ENCODE measurements at regions not wholly inside any gene's neighbourhood (a gene's known extent, or its start where the extent isn't known, plus 50 kb on each side); places are given as distances from the start of the nearest gene placed in this dataset.

- Histone ChIP-seq H2AFZ (ENCODE audit: low read depth, low read length, poor library complexity, severe bottlenecking) (no peak overlapping the region), H3K27ac (ENCODE audit: low read depth, low read length) (no peak overlapping the region), H3K4me3 (replicated peaks in 1 of 2; ENCODE audit: low read depth in 1 of 2, low read length in 2 of 2) (no peak overlapping the region), H3K9ac (ENCODE audit: low read length) (no peak overlapping the region), H3K79me2 (ENCODE audit: insufficient read depth, low read length) (no peaks in the 10 kb centered on the region), H3K4me2 (ENCODE audit: low read length) (no peak overlapping the region), H3K36me3 (ENCODE audit: control insufficient read depth in 1 of 2, insufficient read depth in 2 of 2, low read length in 2 of 2) (no peaks in the 10 kb centered on the region), H4K20me1 (ENCODE audit: insufficient read depth) (no peaks in the 10 kb centered on the region), H3K4me1 (ENCODE audit: control insufficient read depth in 1 of 2, insufficient read depth in 2 of 2, low read length in 2 of 2) (no peaks in the 10 kb centered on the region), H3K9me3 (ENCODE audit: control insufficient read depth in 1 of 2, insufficient read depth in 1 of 2, low read depth in 1 of 2, low read length in 2 of 2) (no peaks in the 10 kb centered on the region), H3K27me3 (ENCODE audit: insufficient read depth, low read length) (no peaks in the 10 kb centered on the region), H3K9me2 (ENCODE audit: insufficient read depth) (no peaks in the 10 kb centered on the region)
- BruUV-seq (replicated peaks) = no TSS peak
- DNase-seq (ENCODE audit: low read depth, low spot score) (no peak), ATAC-seq (no peak)
- CTCF ChIA-PET = no interaction called here
- RAD21 ChIA-PET (ENCODE audit: low non-redundant PET in 1 of 2, low total read pairs in 2 of 2, uncharacterized antibody in 2 of 2, unreplicated experiment in 2 of 2) = no interaction called here
- POLR2A ChIA-PET = no interaction called here
- intact Hi-C loops (cut with micrococcal nuclease) = no loop called here
- TF ChIP-seq EZH2 (IDR thresholded peaks at IDR 0.05) (no peak), POLR2AphosphoS5 (IDR thresholded peaks at IDR 0.05; ENCODE audit: low read depth, low read length) (no peak), EGR1 (IDR thresholded peaks at IDR 0.05; ENCODE audit: low read depth) (no peak), RAD21 (IDR thresholded peaks at IDR 0.05; ENCODE audit: low read depth) (no peak)
Measured at GRCh38 chr2:150001788-150002187, 414.2 kb upstream of the MMADHC start.

GRCh38 chr2:149996901-149997300 lies 409.3 kb upstream of the MMADHC start:
- Histone ChIP-seq H3K79me2 (ENCODE audit: insufficient read depth, low read length) (no peaks in the 10 kb centered on the region), H3K27ac (ENCODE audit: low read depth, low read length) (no peak overlapping the region), H3K9ac (ENCODE audit: low read length) (no peak overlapping the region), H3K4me3 (replicated peaks in 1 of 2; ENCODE audit: low read depth in 1 of 2, low read length in 2 of 2) (no peak overlapping the region), H4K20me1 (ENCODE audit: insufficient read depth) (no peaks in the 10 kb centered on the region), H3K36me3 (ENCODE audit: control insufficient read depth in 1 of 2, insufficient read depth in 2 of 2, low read length in 2 of 2) (no peaks in the 10 kb centered on the region), H3K9me3 (ENCODE audit: control insufficient read depth in 1 of 2, insufficient read depth in 1 of 2, low read depth in 1 of 2, low read length in 2 of 2) (no peaks in the 10 kb centered on the region), H3K27me3 (ENCODE audit: insufficient read depth, low read length) (no peaks in the 10 kb centered on the region), H3K9me2 (ENCODE audit: insufficient read depth) (no peaks in the 10 kb centered on the region), H3K4me1 (ENCODE audit: control insufficient read depth in 1 of 2, insufficient read depth in 2 of 2, low read length in 2 of 2) (peaks cover 12 to 19% of the 10 kb centered on the region in 2 experiments; a peak in 3 of 4 replicates), H2AFZ (ENCODE audit: low read depth, low read length, poor library complexity, severe bottlenecking) (no peak overlapping the region), H3K4me2 (ENCODE audit: low read length) (no peak overlapping the region)
- RAD21 ChIA-PET (ENCODE audit: low non-redundant PET in 1 of 2, low total read pairs in 2 of 2, uncharacterized antibody in 2 of 2, unreplicated experiment in 2 of 2) = no interaction called here
- POLR2A ChIA-PET = no interaction called here
- ATAC-seq (no peak), DNase-seq (ENCODE audit: low read depth, low spot score) (no peak)
- BruUV-seq (replicated peaks) = no TSS peak
- CTCF ChIA-PET = no interaction called here
- intact Hi-C loops (cut with micrococcal nuclease) = loop anchor here (10.0 kb wide), 1 partner anchor 488 kb away; the partner anchor contains the start of gene RND3
- TF ChIP-seq FOSL1 (IDR thresholded peaks at IDR 0.05; ENCODE audit: low read depth) (no peak), CTCF (IDR thresholded peaks at IDR 0.05 in 2 of 3, conservative IDR thresholded peaks at IDR 0.05 in 1 of 3; ENCODE audit: borderline replicate concordance in 1 of 3, insufficient read depth in 1 of 3, low read depth in 2 of 3, low read length in 2 of 3) (no peak), ZNF274 (IDR thresholded peaks at IDR 0.05; ENCODE audit: low read depth, low read length) (no peak), RAD21 (IDR thresholded peaks at IDR 0.05; ENCODE audit: low read depth) (no peak), YY1 (IDR thresholded peaks at IDR 0.05; ENCODE audit: extremely low read depth, insufficient replicate concordance, low read depth, low read length) (no peak), JUND (IDR thresholded peaks at IDR 0.05) (no peak), TCF7L2 (IDR thresholded peaks at IDR 0.05; ENCODE audit: borderline replicate concordance, extremely low read depth, insufficient read depth, insufficient read length) (no peak), REST (IDR thresholded peaks at IDR 0.05; ENCODE audit: low read depth) (no peak), EGR1 (IDR thresholded peaks at IDR 0.05; ENCODE audit: low read depth) (no peak)
